ENCODE measurements at regions not wholly inside any gene's neighbourhood (a gene's known extent, or its start where the extent isn't known, plus 50 kb on each side); places are given as distances from the start of the nearest gene placed in this dataset.
"Not testable (repeated sequence)": the region's sequence is repeated elsewhere in the genome, so short reads cannot be mapped to it uniquely, and the experiment has no call there.

DNA sequence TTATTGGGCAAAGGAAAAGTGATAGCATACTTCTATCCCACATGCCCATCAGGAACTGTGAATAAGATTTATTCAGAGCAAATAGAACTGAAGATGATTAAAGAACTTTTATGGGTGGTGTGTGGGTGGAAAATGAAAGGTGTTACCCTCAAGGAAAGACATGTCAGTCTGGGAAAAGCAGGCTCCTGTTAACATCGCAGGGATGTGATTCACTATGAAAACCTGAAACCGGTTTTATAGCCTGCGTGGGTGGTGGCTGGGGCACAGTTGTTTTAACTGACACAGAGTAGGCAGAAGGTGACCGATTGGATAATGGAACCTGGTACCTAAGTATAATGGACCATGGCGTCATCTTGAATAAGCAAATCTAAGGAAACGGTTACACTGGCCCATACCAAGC lies 61.3 kb upstream of the CASK start:
- no peak for DNase-seq (ENCODE audit: low spot score)

DNA sequence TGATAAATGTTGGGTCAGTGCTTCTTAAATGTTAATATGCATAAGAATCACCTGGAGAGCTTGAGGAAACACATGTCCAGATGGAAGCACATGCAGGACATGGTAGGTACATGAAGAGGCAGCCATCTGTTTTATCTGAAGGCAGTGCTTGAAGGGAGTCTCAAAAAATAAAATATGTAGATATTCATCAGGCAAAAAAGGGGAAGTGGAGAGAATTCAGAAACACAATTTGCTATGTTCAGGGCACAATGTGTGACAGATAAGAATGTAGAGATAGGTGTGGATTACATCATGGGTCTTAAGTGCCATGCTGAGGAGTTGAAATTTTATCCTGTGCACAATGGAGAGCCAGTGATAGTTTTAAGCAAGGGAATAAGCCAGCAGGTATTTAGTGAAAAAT lies 59.6 kb upstream of the CASK start:
- DNase-seq (ENCODE audit: low spot score) = no peak

DNA sequence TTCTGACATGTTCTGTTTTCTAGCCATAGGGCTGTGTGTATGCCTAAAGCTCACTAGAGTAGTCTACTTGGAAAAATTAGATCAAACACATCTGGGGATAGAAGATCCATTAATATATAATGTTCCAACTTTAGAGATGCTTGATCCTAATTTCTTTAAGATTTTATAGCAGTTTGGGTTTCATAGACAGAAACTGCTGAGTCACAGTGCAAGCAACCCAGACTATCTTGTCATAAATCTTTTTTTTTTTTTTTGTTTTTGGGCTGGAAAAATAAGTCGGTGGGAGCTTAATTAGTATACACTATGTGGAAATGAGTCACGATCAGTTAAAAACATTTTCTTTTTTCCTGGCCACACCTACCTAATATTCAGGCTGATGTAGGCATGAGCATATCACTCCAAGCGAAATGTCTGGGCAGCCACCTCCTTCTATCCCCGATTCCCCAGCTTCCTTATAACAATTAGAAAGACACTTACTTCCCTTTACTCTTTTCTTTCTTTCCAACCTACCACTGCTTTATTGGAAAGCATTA lies 58.2 kb upstream of the CASK start:
- DNase-seq (ENCODE audit: low spot score) = no peak

DNA sequence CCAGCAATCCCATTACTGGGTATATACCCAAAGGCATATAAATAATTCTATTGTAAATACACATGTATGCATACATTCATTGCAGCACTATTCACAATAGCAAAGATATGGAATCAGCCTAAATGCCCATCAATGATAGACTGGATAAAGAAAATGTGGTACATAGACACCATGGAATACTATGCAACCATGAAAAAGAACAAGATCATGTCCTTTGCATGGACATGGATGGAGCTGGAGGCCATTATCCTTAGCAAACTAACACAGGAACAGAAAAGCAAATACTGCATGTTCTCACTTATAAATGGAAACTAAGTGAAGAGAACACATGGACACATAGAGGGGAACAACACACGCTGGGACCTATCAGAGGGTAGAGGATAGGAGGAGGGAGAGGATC lies 51.3 kb upstream of the CASK start:
- not testable (repeated sequence) for DNase-seq (ENCODE audit: low spot score)

DNA sequence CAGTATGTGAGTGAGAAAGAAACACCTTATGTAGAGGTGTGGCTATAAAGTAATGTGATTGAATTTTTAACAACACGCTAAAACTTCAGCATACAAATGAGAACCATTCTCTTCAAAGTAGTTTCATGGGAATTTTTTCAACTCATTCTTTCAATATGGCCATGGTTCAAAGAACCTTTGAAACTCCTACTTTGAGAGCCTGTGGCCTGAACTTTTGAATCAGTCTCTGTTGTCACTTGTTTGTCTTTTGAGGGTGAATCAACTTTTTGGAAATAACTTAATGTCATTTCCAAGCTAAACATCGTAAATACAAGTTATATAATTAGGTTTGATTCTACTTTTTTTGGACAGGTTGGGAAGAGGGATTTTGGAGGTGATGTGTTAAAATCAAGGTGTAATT lies 49.9 kb upstream of the CASK start:
- DNase-seq (ENCODE audit: low spot score) = no peak
